ENCODE measurements at regions not wholly inside any gene's neighbourhood (a gene's known extent, or its start where the extent isn't known, plus 50 kb on each side); places are given as distances from the start of the nearest gene placed in this dataset.

- no peak for TF ChIP-seq CTCF (IDR thresholded peaks at IDR 0.05)
- no peak for TF ChIP-seq POLR2A (IDR thresholded peaks at IDR 0.05)
Observed at GRCh38 chr3:162525066-162525742, 1028.6 kb downstream of the OTOL1 start.
